ENCODE measurements at regions not wholly inside any gene's neighbourhood (a gene's known extent, or its start where the extent isn't known, plus 50 kb on each side); places are given as distances from the start of the nearest gene placed in this dataset.

- intact Hi-C loops (cut with DNase I; ENCODE audit: low total_unique reads): no loop called here
- H3K27me3 ChIP-seq: no peaks in the 10 kb centered on the region
- H3K36me3 ChIP-seq: no peaks in the 10 kb centered on the region
- H3K9me3 ChIP-seq: no peaks in the 10 kb centered on the region
- no peak for TF ChIP-seq POLR2A (IDR thresholded peaks at IDR 0.05)
- no peak for TF ChIP-seq POLR2AphosphoS5 (IDR thresholded peaks at IDR 0.05)
- no peak for TF ChIP-seq CTCF (IDR thresholded peaks at IDR 0.05)
- H3K4me3 ChIP-seq: peak overlapping the region in 1 of 3 donors; percentile 5
- H3K4me1 ChIP-seq: no peaks in the 10 kb centered on the region
- H3K27ac ChIP-seq: peak overlapping the region in 1 of 2 donors; percentile 13
- DNase-seq (ENCODE audit: low spot score in 2 of 2): no peak
Observed at GRCh38 chr4:17323554-17324385, 188.1 kb downstream of the QDPR start.

GRCh38 chr4:17322514-17322913 lies 189.4 kb downstream of the QDPR start:
- no peak overlapping the region for H3K27ac ChIP-seq
- H3K27me3 ChIP-seq: no peaks in the 10 kb centered on the region
- intact Hi-C loops (cut with DNase I; ENCODE audit: low total_unique reads): no loop called here
- no peak for TF ChIP-seq POLR2A (IDR thresholded peaks at IDR 0.05)
- TF ChIP-seq POLR2AphosphoS5 (IDR thresholded peaks at IDR 0.05): no peak
- no peak for TF ChIP-seq CTCF (IDR thresholded peaks at IDR 0.05)
- no peaks in the 10 kb centered on the region for H3K9me3 ChIP-seq
- no peak for DNase-seq (ENCODE audit: low spot score in 2 of 2)
- no peaks in the 10 kb centered on the region for H3K4me1 ChIP-seq
- no peaks in the 10 kb centered on the region for H3K36me3 ChIP-seq
- H3K4me3 ChIP-seq: no peak overlapping the region

GRCh38 chr4:17320046-17320445 lies 191.8 kb downstream of the QDPR start:
- H3K27me3 ChIP-seq: no peaks in the 10 kb centered on the region
- no peak for TF ChIP-seq POLR2A (IDR thresholded peaks at IDR 0.05)
- TF ChIP-seq POLR2AphosphoS5 (IDR thresholded peaks at IDR 0.05): no peak
- no peak for TF ChIP-seq CTCF (IDR thresholded peaks at IDR 0.05)
- H3K36me3 ChIP-seq: no peaks in the 10 kb centered on the region
- no peak overlapping the region for H3K4me3 ChIP-seq
- no peak overlapping the region for H3K27ac ChIP-seq
- no peaks in the 10 kb centered on the region for H3K4me1 ChIP-seq
- intact Hi-C loops (cut with DNase I; ENCODE audit: low total_unique reads): no loop called here
- no peak for DNase-seq (ENCODE audit: low spot score in 2 of 2)
- H3K9me3 ChIP-seq: no peaks in the 10 kb centered on the region

- H3K36me3 ChIP-seq: no peaks in the 10 kb centered on the region
- no peak overlapping the region for H3K27ac ChIP-seq
- H3K4me1 ChIP-seq: no peaks in the 10 kb centered on the region
- DNase-seq (ENCODE audit: low spot score in 2 of 2): no peak
- H3K9me3 ChIP-seq: no peaks in the 10 kb centered on the region
- H3K27me3 ChIP-seq: no peaks in the 10 kb centered on the region
- intact Hi-C loops (cut with DNase I; ENCODE audit: low total_unique reads): no loop called here
- H3K4me3 ChIP-seq: no peak overlapping the region
- no peak for TF ChIP-seq CTCF (IDR thresholded peaks at IDR 0.05)
- no peak for TF ChIP-seq POLR2A (IDR thresholded peaks at IDR 0.05)
- TF ChIP-seq POLR2AphosphoS5 (IDR thresholded peaks at IDR 0.05): no peak
Observed at GRCh38 chr4:17317526-17317925, 194.4 kb downstream of the QDPR start.

GRCh38 chr4:17316566-17316965 lies 195.3 kb downstream of the QDPR start:
- intact Hi-C loops (cut with DNase I; ENCODE audit: low total_unique reads): no loop called here
- DNase-seq (ENCODE audit: low spot score in 2 of 2): no peak
- Histone ChIP-seq H3K36me3 (no peaks in the 10 kb centered on the region), H3K27me3 (no peaks in the 10 kb centered on the region), H3K9me3 (no peaks in the 10 kb centered on the region), H3K27ac (no peak overlapping the region), H3K4me3 (no peak overlapping the region), H3K4me1 (no peaks in the 10 kb centered on the region)
- no peak for TF ChIP-seq POLR2A (IDR thresholded peaks at IDR 0.05)
- TF ChIP-seq CTCF (IDR thresholded peaks at IDR 0.05): no peak
- TF ChIP-seq POLR2AphosphoS5 (IDR thresholded peaks at IDR 0.05): no peak

All from breast epithelium (tissue), 4 donors.